MCF 10A (cell line): ENCODE measurements at regions not wholly inside any gene's neighbourhood (a gene's known extent, or its start where the extent isn't known, plus 50 kb on each side); places are given as distances from the start of the nearest gene placed in this dataset.

Experiments
- BruUV-seq: library from RNA; stranded (reverse); fragments of 400-500 nt; replicated peaks from 2 replicates; lab custom pipeline; 2021; lab: Mats Ljungman, UMichigan
- CTCF ChIA-PET: fragments of 300-600 bp; sonication (Branson Sonifier 250); formaldehyde crosslinking; extraction: SDS; loops from one replicate; lab custom pipeline; 2021; ENCODE audit warnings: antibody characterized with exemption, inconsistent platforms; lab: Yijun Ruan, JAX
- POLR2A ChIA-PET: fragments of 300-600, 350-650 bp; sonication (Branson Sonifier 250); formaldehyde crosslinking; extraction: SDS; loops from one replicate; lab custom pipeline; 2020; ENCODE audit warnings: antibody characterized with exemption, inconsistent platforms; lab: Yijun Ruan, JAX
- DNase-seq: peaks from one replicate; pipeline ENCODE4 v3.0.0-alpha.2; 2018; ENCODE audit not compliant: unreplicated experiment
- H3K27ac Mint-ChIP-seq: one replicate; pipeline ENCODE4 v1.8.0; 2022; ENCODE audit warnings: mild to moderate bottlenecking, low read depth, mixed read lengths; ENCODE audit not compliant: unreplicated experiment
- H3K27me3 Mint-ChIP-seq: one replicate; pipeline ENCODE4 v1.8.0; 2022; ENCODE audit warnings: mixed read lengths; ENCODE audit not compliant: insufficient read depth, unreplicated experiment
- H3K36me3 Mint-ChIP-seq: one replicate; pipeline ENCODE4 v1.8.0; 2022; ENCODE audit warnings: mild to moderate bottlenecking, moderate library complexity, mixed read lengths; ENCODE audit not compliant: insufficient read depth, unreplicated experiment
- H3K4me1 Mint-ChIP-seq: one replicate; pipeline ENCODE4 v1.8.0; 2022; ENCODE audit warnings: mixed read lengths; ENCODE audit not compliant: insufficient read depth, unreplicated experiment
- H3K4me3 Mint-ChIP-seq: one replicate; pipeline ENCODE4 v1.8.0; 2022; ENCODE audit warnings: mild to moderate bottlenecking, moderate library complexity, mixed read lengths; ENCODE audit not compliant: unreplicated experiment
- H3K9me3 Mint-ChIP-seq: one replicate; pipeline ENCODE4 v1.8.0; 2022; ENCODE audit warnings: mixed read lengths; ENCODE audit not compliant: unreplicated experiment
- intact Hi-C: fragments of 100-400 bp; cut with micrococcal nuclease; formaldehyde crosslinking; loops from 2 replicates; pipeline ENCODE4 v1.14.1; 2022
- TF ChIP-seq, protein P1 (sequence below): fragments of 200-600 bp; IDR thresholded peaks from one replicate; pipeline ENCODE4 v1.8.0; 2022; ENCODE audit warnings: antibody characterized with exemption, mild to moderate bottlenecking; ENCODE audit not compliant: unreplicated experiment

- Mint-ChIP-seq H3K27ac (no peak overlapping the region), H3K36me3 (no peaks in the 10 kb centered on the region), H3K4me3 (no peak overlapping the region), H3K9me3 (peaks cover 9% of the 10 kb centered on the region), H3K4me1 (no peaks in the 10 kb centered on the region), H3K27me3 (no peaks in the 10 kb centered on the region)
- BruUV-seq = no TSS peak
- intact Hi-C loops = no loop called here
- TF ChIP-seq, protein P1, sequence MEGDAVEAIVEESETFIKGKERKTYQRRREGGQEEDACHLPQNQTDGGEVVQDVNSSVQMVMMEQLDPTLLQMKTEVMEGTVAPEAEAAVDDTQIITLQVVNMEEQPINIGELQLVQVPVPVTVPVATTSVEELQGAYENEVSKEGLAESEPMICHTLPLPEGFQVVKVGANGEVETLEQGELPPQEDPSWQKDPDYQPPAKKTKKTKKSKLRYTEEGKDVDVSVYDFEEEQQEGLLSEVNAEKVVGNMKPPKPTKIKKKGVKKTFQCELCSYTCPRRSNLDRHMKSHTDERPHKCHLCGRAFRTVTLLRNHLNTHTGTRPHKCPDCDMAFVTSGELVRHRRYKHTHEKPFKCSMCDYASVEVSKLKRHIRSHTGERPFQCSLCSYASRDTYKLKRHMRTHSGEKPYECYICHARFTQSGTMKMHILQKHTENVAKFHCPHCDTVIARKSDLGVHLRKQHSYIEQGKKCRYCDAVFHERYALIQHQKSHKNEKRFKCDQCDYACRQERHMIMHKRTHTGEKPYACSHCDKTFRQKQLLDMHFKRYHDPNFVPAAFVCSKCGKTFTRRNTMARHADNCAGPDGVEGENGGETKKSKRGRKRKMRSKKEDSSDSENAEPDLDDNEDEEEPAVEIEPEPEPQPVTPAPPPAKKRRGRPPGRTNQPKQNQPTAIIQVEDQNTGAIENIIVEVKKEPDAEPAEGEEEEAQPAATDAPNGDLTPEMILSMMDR = no peak
- ChIA-PET POLR2A (no interaction called here), CTCF (no interaction called here)
- DNase-seq = no peak
Observed at GRCh38 chr6:151709329-151709728, 98.2 kb upstream of the ESR1 start.

DNA sequence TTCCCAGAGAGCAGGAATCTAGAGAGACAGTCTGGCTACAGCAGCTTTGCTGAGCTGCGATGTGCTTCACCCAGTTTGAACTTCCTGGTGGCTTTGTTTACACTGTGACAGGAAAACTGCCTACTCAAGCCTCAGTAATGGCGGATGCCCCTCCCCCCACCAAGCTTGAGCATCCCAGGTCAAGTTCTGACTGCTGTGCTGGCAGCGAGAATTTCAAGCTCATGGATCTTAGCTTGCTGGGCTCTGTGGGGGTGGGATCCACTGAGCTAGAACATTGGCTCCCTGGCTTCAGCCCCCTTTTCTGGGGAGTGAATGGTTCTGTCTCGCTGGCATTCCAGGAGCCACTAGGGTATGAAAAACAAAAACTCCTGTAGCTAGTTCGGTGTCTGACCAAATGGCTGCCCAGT is 91.0 kb upstream of the ESR1 start:
- Mint-ChIP-seq H3K27ac (no peak overlapping the region), H3K4me3 (no peak overlapping the region), H3K9me3 (peaks cover 9% of the 10 kb centered on the region), H3K4me1 (no peaks in the 10 kb centered on the region), H3K36me3 (no peaks in the 10 kb centered on the region), H3K27me3 (no peaks in the 10 kb centered on the region)
- ChIA-PET POLR2A (no interaction called here), CTCF (interaction anchor here (0.6 kb wide), 1 partner anchor 47 kb away, joined by 4 read pairs; no protein-coding TSS in a partner anchor)
- no peak for DNase-seq
- intact Hi-C loops = no loop called here
- TF ChIP-seq, protein P1 = no peak
- no TSS peak for BruUV-seq

GRCh38 chr6:151719070-151719469 is 88.4 kb upstream of the ESR1 start:
- TF ChIP-seq, protein P1 = no peak
- Mint-ChIP-seq H3K27ac (no peak overlapping the region), H3K36me3 (no peaks in the 10 kb centered on the region), H3K4me3 (no peak overlapping the region), H3K27me3 (no peaks in the 10 kb centered on the region), H3K9me3 (peaks cover under 1% of the 10 kb centered on the region), H3K4me1 (no peaks in the 10 kb centered on the region)
- ChIA-PET CTCF (no interaction called here), POLR2A (no interaction called here)
- no peak for DNase-seq
- BruUV-seq = no TSS peak
- intact Hi-C loops = no loop called here

DNA sequence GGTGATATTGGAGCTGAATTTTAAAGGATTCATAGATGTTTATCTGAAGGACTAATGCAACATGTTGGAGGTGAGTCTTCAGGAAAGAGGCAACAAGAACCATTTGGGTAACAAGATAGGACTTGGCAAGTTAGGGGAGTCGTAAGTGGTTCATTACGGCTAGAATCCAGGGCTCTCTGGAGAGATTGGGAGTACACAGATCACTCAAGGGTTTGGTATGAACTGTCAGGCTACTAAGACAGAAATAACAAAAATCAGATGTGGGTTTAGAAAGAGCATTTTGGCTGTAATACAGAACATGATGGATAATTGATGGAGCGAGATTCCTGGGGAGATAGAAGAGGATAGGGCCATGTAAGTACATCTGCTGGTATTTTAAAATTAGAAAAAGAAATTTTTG is 86.3 kb upstream of the ESR1 start:
- no TSS peak for BruUV-seq
- POLR2A ChIA-PET = no interaction called here
- CTCF ChIA-PET = interaction anchor here (0.6 kb wide), 1 partner anchor 369 kb away, joined by 3 read pairs; no protein-coding TSS in a partner anchor

More for the DNA sequence above, 86.3 kb upstream of the ESR1 start:
- Mint-ChIP-seq H3K36me3 (no peaks in the 10 kb centered on the region), H3K9me3 (no peaks in the 10 kb centered on the region), H3K27me3 (no peaks in the 10 kb centered on the region), H3K4me3 (no peak overlapping the region), H3K27ac (no peak overlapping the region), H3K4me1 (no peaks in the 10 kb centered on the region)
- DNase-seq = no peak
- intact Hi-C loops = no loop called here
- TF ChIP-seq, protein P1 = no peak
